ENCODE measurements at regions not wholly inside any gene's neighbourhood (a gene's known extent, or its start where the extent isn't known, plus 50 kb on each side); places are given as distances from the start of the nearest gene placed in this dataset.

DNA sequence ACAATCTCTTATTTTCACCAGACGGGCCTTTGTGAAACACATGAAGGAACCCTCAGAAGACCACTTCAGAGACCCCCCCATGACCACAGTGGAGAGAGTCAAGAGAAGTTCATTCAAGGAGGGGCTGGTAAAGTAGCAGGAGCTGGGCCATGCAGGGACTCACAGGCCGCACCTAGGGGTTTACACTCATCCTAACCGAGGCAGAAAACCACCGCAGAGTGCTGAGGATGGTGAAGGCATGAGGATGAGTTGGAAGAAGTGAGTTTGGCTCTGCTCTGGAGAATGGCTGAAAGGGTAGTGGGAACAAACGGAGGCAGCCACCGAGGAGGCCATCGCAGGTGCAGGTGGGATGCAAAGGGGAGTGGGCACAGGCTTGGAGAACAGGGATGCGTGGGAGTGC is 1046.9 kb downstream of the UQCRFS1 start:
- 0 to 100% (median 77%) methylated on average over 1 to 6 of the region's 8 CpGs; no CpG with 5 or more reads in 4 of the 10 experiments for WGBS, 10 experiments

DNA sequence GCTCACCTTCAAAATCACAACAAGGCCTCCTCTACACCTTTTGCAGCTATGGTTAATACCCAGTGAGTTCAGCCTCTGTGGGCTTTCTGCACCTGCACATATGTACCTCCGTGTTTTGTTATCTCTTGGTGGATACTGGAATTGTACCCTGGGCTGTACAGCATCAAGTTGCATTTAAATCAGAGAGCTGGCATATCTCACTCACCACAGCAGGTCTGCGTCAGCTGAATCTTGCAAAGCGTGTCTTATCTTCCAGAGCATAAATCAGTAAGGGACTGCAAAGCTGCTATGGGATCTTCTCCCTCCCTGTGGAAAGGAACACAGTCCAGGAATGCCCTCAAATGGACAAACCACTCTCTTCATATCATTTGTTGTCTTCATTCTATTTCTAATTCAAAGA is 1048.7 kb downstream of the UQCRFS1 start:
- WGBS, 10 experiments, result 0 to 100% (median 70%) methylated on average over 1 to 3 of the region's 3 CpGs; no CpG with 5 or more reads in 2 of the 10 experiments
- in situ Hi-C loops (cut with MboI; ENCODE audit: low pct_unique_long_range_greater_than_20kb in 2 of 9, low sequenced_read_pairs in 9 of 9, unreplicated experiment in 9 of 9), result no loop called here
- H3K4me1 ChIP-seq (replicated peaks in 1 of 2), result no peaks in the 10 kb centered on the region
- no peak overlapping the region for H3K4me3 ChIP-seq
- H3K27ac ChIP-seq, result no peak overlapping the region
- ATAC-seq (replicated peaks in 6 of 8), result no peak

More for the DNA sequence above, 1046.9 kb downstream of the UQCRFS1 start:
- H3K4me3 ChIP-seq, result no peak overlapping the region
- peaks cover 0 to 5% of the 10 kb centered on the region in 2 donors for H3K4me1 ChIP-seq (replicated peaks in 1 of 2)
- H3K27ac ChIP-seq, result no peak overlapping the region
- in situ Hi-C loops (cut with MboI; ENCODE audit: low pct_unique_long_range_greater_than_20kb in 2 of 9, low sequenced_read_pairs in 9 of 9, unreplicated experiment in 9 of 9), result no loop called here
- no peak for ATAC-seq (replicated peaks in 6 of 8)

DNA sequence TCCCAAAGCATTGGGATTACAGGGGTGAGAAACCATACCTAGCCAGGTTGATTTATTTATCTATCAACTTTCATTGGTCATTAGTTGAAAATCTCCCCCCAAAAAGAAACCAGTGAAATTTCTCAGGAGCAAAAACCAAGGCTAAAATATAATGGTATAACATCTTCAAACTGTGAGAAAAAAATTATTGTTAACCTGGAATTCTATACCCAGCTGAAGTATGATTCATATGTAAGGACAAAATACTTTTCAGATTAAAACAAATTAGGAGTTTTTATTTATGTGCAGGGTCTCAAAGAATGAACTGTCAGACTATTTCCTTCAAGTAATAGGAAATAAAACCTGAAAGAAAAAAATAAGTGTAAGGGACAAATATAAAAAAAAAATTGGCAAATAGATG is 1053.9 kb downstream of the UQCRFS1 start:
- no peaks in the 10 kb centered on the region for H3K4me1 ChIP-seq (replicated peaks in 1 of 2)
- ATAC-seq (replicated peaks in 6 of 8), result no peak
- in situ Hi-C loops (cut with MboI; ENCODE audit: low pct_unique_long_range_greater_than_20kb in 2 of 9, low sequenced_read_pairs in 9 of 9, unreplicated experiment in 9 of 9), result no loop called here
- no peak overlapping the region for H3K27ac ChIP-seq
- no peak overlapping the region for H3K4me3 ChIP-seq

- H3K4me3 ChIP-seq, result no peak overlapping the region
- ATAC-seq (replicated peaks in 6 of 8), result no peak
- in situ Hi-C loops (cut with MboI; ENCODE audit: low pct_unique_long_range_greater_than_20kb in 2 of 9, low sequenced_read_pairs in 9 of 9, unreplicated experiment in 9 of 9), result no loop called here
- H3K4me1 ChIP-seq (replicated peaks in 1 of 2), result no peaks in the 10 kb centered on the region
- H3K27ac ChIP-seq, result no peak overlapping the region
- WGBS, 10 experiments, result 43 to 100% (median 83%) methylated on average over 1 of the region's 1 CpG; no CpG with 5 or more reads in 3 of the 10 experiments
Observed at GRCh38 chr19:28155265-28155664, 1057.7 kb downstream of the UQCRFS1 start.

GRCh38 chr19:28154077-28154476 is 1058.9 kb downstream of the UQCRFS1 start:
- Histone ChIP-seq H3K4me1 (replicated peaks in 1 of 2) (no peaks in the 10 kb centered on the region), H3K27ac (no peak overlapping the region), H3K4me3 (no peak overlapping the region)
- 0 to 100% (median 71%) methylated on average over 1 to 2 of the region's 2 CpGs for WGBS, 10 experiments
- no peak for ATAC-seq (replicated peaks in 6 of 8)
- in situ Hi-C loops (cut with MboI; ENCODE audit: low pct_unique_long_range_greater_than_20kb in 2 of 9, low sequenced_read_pairs in 9 of 9, unreplicated experiment in 9 of 9), result no loop called here

GRCh38 chr19:28153123-28153522 is 1059.8 kb downstream of the UQCRFS1 start:
- H3K4me3 ChIP-seq, result no peak overlapping the region
- H3K4me1 ChIP-seq (replicated peaks in 1 of 2), result no peaks in the 10 kb centered on the region
- WGBS, 10 experiments, result 0 to 90% (median 21%) methylated on average over 1 to 3 of the region's 3 CpGs; no CpG with 5 or more reads in 6 of the 10 experiments
- in situ Hi-C loops (cut with MboI; ENCODE audit: low pct_unique_long_range_greater_than_20kb in 2 of 9, low sequenced_read_pairs in 9 of 9, unreplicated experiment in 9 of 9), result no loop called here
- peak in 2 of 8 experiments; percentile 39 to 57 for ATAC-seq (replicated peaks in 6 of 8)
- no peak overlapping the region for H3K27ac ChIP-seq

GRCh38 chr19:28152195-28152594 is 1060.8 kb downstream of the UQCRFS1 start:
- H3K4me1 ChIP-seq (replicated peaks in 1 of 2), result no peaks in the 10 kb centered on the region
- no peak overlapping the region for H3K27ac ChIP-seq
- in situ Hi-C loops (cut with MboI; ENCODE audit: low pct_unique_long_range_greater_than_20kb in 2 of 9, low sequenced_read_pairs in 9 of 9, unreplicated experiment in 9 of 9), result no loop called here
- no peak overlapping the region for H3K4me3 ChIP-seq
- 0 to 100% (median 76%) methylated on average over 1 to 5 of the region's 5 CpGs; no CpG with 5 or more reads in 2 of the 10 experiments for WGBS, 10 experiments
- peak in 4 of 8 experiments; percentile 50 to 74 (median 56) for ATAC-seq (replicated peaks in 6 of 8)

- 6 to 100% (median 70%) methylated on average over 1 to 5 of the region's 5 CpGs; no CpG with 5 or more reads in 2 of the 10 experiments for WGBS, 10 experiments
- in situ Hi-C loops (cut with MboI; ENCODE audit: low pct_unique_long_range_greater_than_20kb in 2 of 9, low sequenced_read_pairs in 9 of 9, unreplicated experiment in 9 of 9), result no loop called here
- H3K4me3 ChIP-seq, result no peak overlapping the region
- no peak for ATAC-seq (replicated peaks in 6 of 8)
- no peaks in the 10 kb centered on the region for H3K4me1 ChIP-seq (replicated peaks in 1 of 2)
- no peak overlapping the region for H3K27ac ChIP-seq
Observed at GRCh38 chr19:28150129-28150528, 1062.8 kb downstream of the UQCRFS1 start.

DNA sequence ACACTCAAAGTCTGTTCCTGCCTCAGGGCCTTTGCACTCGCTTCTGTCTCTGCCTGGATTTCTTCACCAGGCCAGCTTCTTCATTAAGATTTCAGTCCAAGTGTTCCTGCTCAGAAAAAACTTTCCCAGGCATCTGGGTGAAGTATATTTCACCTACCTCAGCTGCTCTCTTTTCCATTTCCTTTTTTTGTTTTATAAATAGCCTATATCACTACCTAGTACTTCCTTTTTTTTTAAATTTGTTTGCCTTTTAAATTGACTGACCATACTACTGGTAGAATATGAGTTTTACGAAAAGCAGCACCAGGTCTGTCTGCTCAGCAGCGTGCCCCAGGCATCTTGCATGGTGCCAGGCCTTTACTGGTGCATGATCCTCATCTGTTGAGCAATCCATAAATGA is 1064.4 kb downstream of the UQCRFS1 start:
- peak in 1 of 8 experiments; percentile 13 for ATAC-seq (replicated peaks in 6 of 8)
- Histone ChIP-seq H3K27ac (no peak overlapping the region), H3K4me3 (no peak overlapping the region), H3K4me1 (replicated peaks in 1 of 2) (no peaks in the 10 kb centered on the region)
- in situ Hi-C loops (cut with MboI; ENCODE audit: low pct_unique_long_range_greater_than_20kb in 2 of 9, low sequenced_read_pairs in 9 of 9, unreplicated experiment in 9 of 9), result no loop called here
- WGBS, 10 experiments, result 32 to 96% (median 83%) methylated on average over 1 to 3 of the region's 3 CpGs; no CpG with 5 or more reads in 1 of the 10 experiments

GRCh38 chr19:28142258-28142657 is 1070.7 kb downstream of the UQCRFS1 start:
- 0 to 100% (median 27%) methylated on average over 1 of the region's 1 CpG; no CpG with 5 or more reads in 2 of the 10 experiments for WGBS, 10 experiments
- in situ Hi-C loops (cut with MboI; ENCODE audit: low pct_unique_long_range_greater_than_20kb in 2 of 9, low sequenced_read_pairs in 9 of 9, unreplicated experiment in 9 of 9), result no loop called here
- H3K4me1 ChIP-seq (replicated peaks in 1 of 2), result no peaks in the 10 kb centered on the region

GRCh38 chr19:28140201-28140600 is 1072.8 kb downstream of the UQCRFS1 start:
- no peak for ATAC-seq (replicated peaks in 6 of 8)
- H3K27ac ChIP-seq, result no peak overlapping the region
- 4 to 92% (median 43%) methylated on average over 1 to 4 of the region's 4 CpGs for WGBS, 10 experiments
- in situ Hi-C loops (cut with MboI; ENCODE audit: low pct_unique_long_range_greater_than_20kb in 2 of 9, low sequenced_read_pairs in 9 of 9, unreplicated experiment in 9 of 9), result no loop called here
- H3K4me3 ChIP-seq, result no peak overlapping the region
- no peaks in the 10 kb centered on the region for H3K4me1 ChIP-seq (replicated peaks in 1 of 2)

More at GRCh38 chr19:28142258-28142657, 1070.7 kb downstream of the UQCRFS1 start:
- no peak overlapping the region for H3K4me3 ChIP-seq
- ATAC-seq (replicated peaks in 6 of 8), result no peak
- no peak overlapping the region for H3K27ac ChIP-seq

DNA sequence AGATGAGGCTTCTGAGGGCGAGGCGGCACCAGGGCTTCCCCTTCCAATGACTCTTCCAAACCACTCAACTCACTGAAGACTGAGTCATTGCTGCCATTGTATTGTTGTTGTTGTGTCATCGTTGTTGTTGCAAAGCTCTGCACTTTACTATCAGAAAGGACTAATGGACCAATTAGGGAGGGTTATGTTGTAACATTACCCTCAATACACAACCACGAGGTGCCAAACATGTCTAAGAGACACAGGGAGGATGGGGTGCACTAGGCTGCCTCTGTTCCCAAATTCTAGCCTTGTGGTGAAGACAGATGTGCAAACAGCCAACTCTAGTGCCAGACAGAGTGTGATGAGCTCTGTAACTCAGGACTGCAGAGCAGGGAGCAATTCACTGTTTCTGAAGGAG is 1075.2 kb downstream of the UQCRFS1 start:
- WGBS, 10 experiments, result 0 to 100% (median 36%) methylated on average over 1 to 4 of the region's 4 CpGs; no CpG with 5 or more reads in 4 of the 10 experiments
- in situ Hi-C loops (cut with MboI; ENCODE audit: low pct_unique_long_range_greater_than_20kb in 2 of 9, low sequenced_read_pairs in 9 of 9, unreplicated experiment in 9 of 9), result no loop called here
- no peak overlapping the region for H3K4me3 ChIP-seq
- H3K27ac ChIP-seq, result no peak overlapping the region
- no peaks in the 10 kb centered on the region for H3K4me1 ChIP-seq (replicated peaks in 1 of 2)
- ATAC-seq (replicated peaks in 6 of 8), result no peak

GRCh38 chr19:28136796-28137195 is 1076.2 kb downstream of the UQCRFS1 start:
- Histone ChIP-seq H3K27ac (no peak overlapping the region), H3K4me1 (replicated peaks in 1 of 2) (no peaks in the 10 kb centered on the region), H3K4me3 (no peak overlapping the region)
- WGBS, 10 experiments, result 0 to 100% (median 20%) methylated on average over 1 of the region's 2 CpGs; no CpG with 5 or more reads in 3 of the 10 experiments
- ATAC-seq (replicated peaks in 6 of 8), result no peak
- in situ Hi-C loops (cut with MboI; ENCODE audit: low pct_unique_long_range_greater_than_20kb in 2 of 9, low sequenced_read_pairs in 9 of 9, unreplicated experiment in 9 of 9), result no loop called here

- no peak overlapping the region for H3K4me3 ChIP-seq
- in situ Hi-C loops (cut with MboI; ENCODE audit: low pct_unique_long_range_greater_than_20kb in 2 of 9, low sequenced_read_pairs in 9 of 9, unreplicated experiment in 9 of 9), result no loop called here
- no peaks in the 10 kb centered on the region for H3K4me1 ChIP-seq (replicated peaks in 1 of 2)
Observed at GRCh38 chr19:28135825-28136224, 1077.1 kb downstream of the UQCRFS1 start.

More at GRCh38 chr19:28135825-28136224, 1077.1 kb downstream of the UQCRFS1 start:
- peak in 2 of 8 experiments; percentile 82 to 83 for ATAC-seq (replicated peaks in 6 of 8)
- H3K27ac ChIP-seq, result no peak overlapping the region

All from motor neuron (in vitro differentiated cells).